K562 (cell line): ENCODE measurements at regions not wholly inside any gene's neighbourhood (a gene's known extent, or its start where the extent isn't known, plus 50 kb on each side); places are given as distances from the start of the nearest gene placed in this dataset.

Source experiments
- BRD9 ChIP-seq: fragments of 450-650 bp; IDR thresholded peaks from 2 replicates; pipeline ENCODE4 v1.6.1; 2018; ENCODE audit warnings: low read depth; ENCODE audit not compliant: partially characterized antibody
- BRF1 ChIP-seq: IDR thresholded peaks from 3 replicates; pipeline ENCODE4 v1.6.1; 2011; ENCODE audit warnings: borderline replicate concordance, mild to moderate bottlenecking; ENCODE audit not compliant: insufficient read length; ENCODE audit errors: extremely low read depth
- ELK3 ChIP-seq: fragments of 450-650 bp; formaldehyde crosslinking; IDR thresholded peaks from 2 replicates; pipeline ENCODE4 v1.4.0; 2020; ENCODE audit warnings: mild to moderate bottlenecking
- FUS ChIP-seq: fragments of 200-400 bp; formaldehyde crosslinking; optimal IDR thresholded peaks from 2 replicates; pipeline ENCODE3; 2017; ENCODE audit warnings: low read depth, low read length
- GATAD2A ChIP-seq: fragments of 450-650 bp; IDR thresholded peaks from 2 replicates; pipeline ENCODE4 v1.6.1; 2017
- HES1 ChIP-seq: fragments of 450-650 bp; IDR thresholded peaks from 2 replicates; pipeline ENCODE4 v1.6.1; 2016; ENCODE audit warnings: low read depth, mild to moderate bottlenecking, moderate library complexity
- MTF1 ChIP-seq: fragments of 250-450 bp; sonication (Bioruptor Pico); IDR thresholded peaks from 2 replicates; pipeline ENCODE4 v1.9.0; 2021; ENCODE audit warnings: moderate library complexity, mild to moderate bottlenecking, inconsistent platforms, borderline replicate concordance
- PCBP1 ChIP-seq: fragments of 200-400 bp; formaldehyde crosslinking; IDR thresholded peaks from 2 replicates; pipeline ENCODE4 v1.6.1; 2018; ENCODE audit warnings: mild to moderate bottlenecking, low read depth, low read length; ENCODE audit not compliant: poor library complexity, severe bottlenecking
- POLR2AphosphoS2 ChIP-seq: IDR thresholded peaks from 2 replicates; pipeline ENCODE4 v1.6.1; 2012; ENCODE audit warnings: low read length, improper control_type of control experiment
- POU5F1 ChIP-seq: fragments of 150-350 bp; IDR thresholded peaks from 2 replicates; pipeline ENCODE4 v1.6.1; 2014; ENCODE audit warnings: borderline replicate concordance, low read length, low read depth, mild to moderate bottlenecking; ENCODE audit not compliant: partially characterized antibody
- RBBP5 ChIP-seq: fragments of 200-600 bp; sonication (generic); IDR thresholded peaks from 2 replicates; pipeline ENCODE4 v1.6.1; 2012; ENCODE audit warnings: borderline replicate concordance, mild to moderate bottlenecking, low read length, control low read depth, inconsistent platforms; ENCODE audit not compliant: insufficient read depth, poor library complexity, severe bottlenecking
- RUNX1 ChIP-seq: sonication (generic); IDR thresholded peaks from 2 replicates; pipeline ENCODE4 v1.6.1; 2016; ENCODE audit warnings: antibody characterized with exemption, low read depth
- SAFB2 ChIP-seq: fragments of 200-400 bp; formaldehyde crosslinking; IDR thresholded peaks from 2 replicates; pipeline ENCODE4 v1.6.1; 2018; ENCODE audit warnings: borderline replicate concordance, low read length, low read depth, moderate library complexity; ENCODE audit not compliant: severe bottlenecking
- SMC3 ChIP-seq: conservative IDR thresholded peaks from 2 replicates; pipeline ENCODE4 v1.6.1; 2011; ENCODE audit warnings: low read depth, low read length, improper control_type of control experiment; ENCODE audit not compliant: insufficient read depth
- SP2 ChIP-seq: IDR thresholded peaks from 2 replicates; pipeline ENCODE4 v1.6.1; 2011; ENCODE audit warnings: mild to moderate bottlenecking, low read depth, low read length, moderate library complexity; ENCODE audit not compliant: poor library complexity, severe bottlenecking; ENCODE audit errors: extremely low read depth
- TAF7 ChIP-seq: fragments of 450-650 bp; IDR thresholded peaks from 2 replicates; pipeline ENCODE4 v1.6.1; 2016; ENCODE audit warnings: missing genetic modification characterization, missing compliant biosample characterization
- USF1 ChIP-seq: sonication (generic); formaldehyde crosslinking; IDR thresholded peaks from 2 replicates; pipeline ENCODE4 v1.9.0; 2022; ENCODE audit warnings: mild to moderate bottlenecking, missing genetic modification reagents
- ZBTB5 ChIP-seq: fragments of 450-650 bp; IDR thresholded peaks from 2 replicates; pipeline ENCODE4 v1.6.1; 2017; ENCODE audit warnings: antibody characterized with exemption
- ZC3H8 ChIP-seq: fragments of 450-650 bp; IDR thresholded peaks from 2 replicates; pipeline ENCODE4 v1.6.1; 2017
- ZFP1 ChIP-seq: fragments of 450-650 bp; formaldehyde crosslinking; IDR thresholded peaks from 2 replicates; pipeline ENCODE4 v1.4.0; 2020; ENCODE audit warnings: mild to moderate bottlenecking, mixed read lengths
- ZFPM2 ChIP-seq: fragments of 250-450 bp; sonication (Bioruptor Pico); IDR thresholded peaks from 2 replicates; pipeline ENCODE4 v1.5.1; 2022; ENCODE audit warnings: mild to moderate bottlenecking
- ZNF445 ChIP-seq: fragments of 250-450 bp; sonication (Bioruptor Pico); IDR thresholded peaks from 2 replicates; pipeline ENCODE4 v1.4.0; 2020; ENCODE audit warnings: low read depth, mild to moderate bottlenecking, moderate library complexity
- ZNF57 ChIP-seq: fragments of 450-650 bp; formaldehyde crosslinking; IDR thresholded peaks from 2 replicates; pipeline ENCODE4 v1.4.0; 2020; ENCODE audit warnings: mild to moderate bottlenecking, moderate library complexity
- ZNF589 ChIP-seq: fragments of 200-800 bp; sonication (Bioruptor generic); IDR thresholded peaks from 2 replicates; pipeline ENCODE4 v1.6.1; 2016; ENCODE audit warnings: low read depth, missing genetic modification characterization, missing compliant biosample characterization

- TF ChIP-seq SAFB2 (no peak), PCBP1 (no peak), ZBTB5 (no peak), POLR2AphosphoS2 (peak; percentile 65; the same call in 1 of the 2 replicates), SMC3 (0 out of 2 replicates have a peak, but pooled peaks have one; percentile 1), TAF7 (peak; percentile 89), ZFPM2 (CRISPR knock-in tag) (no peak), ZFP1 (CRISPR knock-in tag) (no peak), POU5F1 (no peak), HES1 (no peak), RBBP5 (peak; percentile 87), FUS (no peak), ZNF445 (CRISPR knock-in tag) (no peak), ZNF57 (CRISPR knock-in tag) (no peak), BRD9 (peak; percentile 51), ELK3 (CRISPR knock-in tag) (no peak), SP2 (peak; percentile 38), BRF1 (no peak), GATAD2A (no peak), RUNX1 (no peak), MTF1 (CRISPR knock-in tag) (no peak), USF1 (no peak; the same call in 1 of the 2 replicates), ZNF589 (CRISPR knock-in tag) (no peak; the same call in 1 of the 2 replicates), ZC3H8 (no peak)
Observed at GRCh38 chr7:67302113-67303039, 305.7 kb downstream of the TYW1 start (continued).
